IMR-90 (cell line): ENCODE measurements at regions not wholly inside any gene's neighbourhood (a gene's known extent, or its start where the extent isn't known, plus 50 kb on each side); places are given as distances from the start of the nearest gene placed in this dataset.

Experiments
- ATAC-seq: fragments of 200-7000 bp; cut with Tn5 transposase; 2 replicates; pipeline ENCODE4 v1.9.1; 2020; ENCODE audit warnings: low read depth, mild to moderate bottlenecking, moderate library complexity
- BruUV-seq: library from RNA; stranded (reverse); fragments of 400-500 nt; replicated peaks from 2 replicates; lab custom pipeline; 2021; lab: Mats Ljungman, UMichigan
- CTCF ChIA-PET: fragments of 300-600 bp; formaldehyde crosslinking; extraction: SDS; loops from one replicate; lab custom pipeline; 2021; ENCODE audit warnings: antibody characterized with exemption; lab: Yijun Ruan, JAX
- POLR2A ChIA-PET: fragments of 300-600 bp; sonication (Branson Sonifier 250); formaldehyde crosslinking; loops from one replicate; lab custom pipeline; 2022; ENCODE audit warnings: antibody characterized with exemption; ENCODE audit not compliant: unreplicated experiment; lab: Charles Lee
- DNase-seq: peaks from one replicate; pipeline ENCODE4 v3.0.0; 2013
- H2AFZ ChIP-seq: replicated peaks from 2 replicates; pipeline ENCODE3; 2013; ENCODE audit warnings: low read length, mild to moderate bottlenecking; ENCODE audit not compliant: poor library complexity
- H2AK5ac ChIP-seq: 2 replicates; pipeline ENCODE4 v1.6.1; 2013; ENCODE audit warnings: low read depth, low read length, inconsistent platforms
- H2AK9ac ChIP-seq: replicated peaks from 2 replicates; pipeline ENCODE3; 2013; ENCODE audit warnings: mild to moderate bottlenecking, low read depth, low read length, moderate library complexity; ENCODE audit not compliant: poor library complexity
- H2BK120ac ChIP-seq: 2 replicates; pipeline ENCODE4 v1.6.1; 2013; ENCODE audit warnings: low read depth, low read length, inconsistent platforms
- H2BK15ac ChIP-seq: 3 replicates; pipeline ENCODE4 v1.6.1; 2013; ENCODE audit warnings: low read depth, low read length, inconsistent platforms
- H2BK20ac ChIP-seq: 2 replicates; pipeline ENCODE4 v1.6.1; 2013; ENCODE audit warnings: low read depth, mild to moderate bottlenecking, inconsistent platforms, low read length, moderate library complexity
- H2BK5ac ChIP-seq: 2 replicates; pipeline ENCODE4 v1.6.1; 2013; ENCODE audit warnings: mild to moderate bottlenecking, low read depth, low read length, inconsistent platforms; ENCODE audit not compliant: poor library complexity, severe bottlenecking
- H3K14ac ChIP-seq: replicated peaks from 2 replicates; pipeline ENCODE4 v1.6.1; 2013; ENCODE audit warnings: low read depth, low read length, inconsistent platforms
- H3K18ac ChIP-seq: 2 replicates; pipeline ENCODE4 v1.6.1; 2013; ENCODE audit warnings: low read depth, low read length, control low read depth
- H3K23ac ChIP-seq: 2 replicates; pipeline ENCODE4 v1.6.1; 2013; ENCODE audit warnings: low read depth, low read length, inconsistent platforms
- H3K27ac ChIP-seq: 2 replicates; pipeline ENCODE4 v1.5.1; 2013; ENCODE audit warnings: mild to moderate bottlenecking, control low read depth, low read length; ENCODE audit not compliant: insufficient read depth
- H3K27me3 ChIP-seq: 2 replicates; pipeline ENCODE4 v1.6.1; 2013; ENCODE audit warnings: low read length; ENCODE audit not compliant: control insufficient read depth, insufficient read depth
- H3K36me3 ChIP-seq: 2 replicates; pipeline ENCODE4 v1.6.1; 2013; ENCODE audit warnings: low read length, mixed read lengths; ENCODE audit not compliant: control insufficient read depth, insufficient read depth
- H3K4ac ChIP-seq: 2 replicates; pipeline ENCODE4 v1.6.1; 2013; ENCODE audit warnings: low read depth, low read length, inconsistent platforms
- H3K4me1 ChIP-seq: 2 replicates; pipeline ENCODE4 v1.6.1; 2013; ENCODE audit warnings: low read length, mixed read lengths; ENCODE audit not compliant: control insufficient read depth, insufficient read depth
- H3K4me2 ChIP-seq: 2 replicates; pipeline ENCODE4 v1.6.1; 2013; ENCODE audit warnings: low read depth, mild to moderate bottlenecking, control low read depth, low read length, moderate library complexity
- H3K4me3 ChIP-seq: 2 replicates; pipeline ENCODE4 v1.5.1; 2013; ENCODE audit warnings: low read depth, mild to moderate bottlenecking, control low read depth, low read length, moderate library complexity; ENCODE audit not compliant: insufficient read depth
- H3K56ac ChIP-seq: 2 replicates; pipeline ENCODE4 v1.6.1; 2013; ENCODE audit warnings: low read length, inconsistent platforms; ENCODE audit not compliant: insufficient read depth; ENCODE audit errors: extremely low read depth
- H3K79me1 ChIP-seq, 2 experiments: 2 replicates each; pipeline ENCODE4 v1.6.1; 2013; ENCODE audit warnings: low read length in 2 of 2, inconsistent platforms in 1 of 2, low read depth in 1 of 2
- H3K9ac ChIP-seq: 2 replicates; pipeline ENCODE4 v1.6.1; 2013; ENCODE audit warnings: low read depth, low read length, control low read depth
- H3K9me1 ChIP-seq: 2 replicates; pipeline ENCODE4 v1.6.1; 2013; ENCODE audit warnings: low read length, inconsistent platforms; ENCODE audit not compliant: insufficient read depth
- H3K9me3 ChIP-seq: 2 replicates; pipeline ENCODE4 v1.6.1; 2013; ENCODE audit warnings: low read length; ENCODE audit not compliant: control insufficient read depth, insufficient read depth
- H4K20me1 ChIP-seq: 2 replicates; pipeline ENCODE4 v1.6.1; 2013; ENCODE audit warnings: low read length, inconsistent platforms; ENCODE audit not compliant: insufficient read depth
- H4K5ac ChIP-seq: 2 replicates; pipeline ENCODE4 v1.6.1; 2013; ENCODE audit warnings: mild to moderate bottlenecking, low read depth, low read length, control low read depth
- H4K8ac ChIP-seq, 2 experiments: 2 replicates each; pipeline ENCODE4 v1.6.1; 2013; ENCODE audit warnings: low read depth in 2 of 2, low read length in 2 of 2, control low read depth in 1 of 2, inconsistent platforms in 1 of 2
- H4K91ac ChIP-seq: 2 replicates; pipeline ENCODE4 v1.6.1; 2013; ENCODE audit warnings: low read depth, low read length, inconsistent platforms; ENCODE audit not compliant: insufficient read depth
- BHLHE40 ChIP-seq: fragments of 150-350 bp; IDR thresholded peaks from 2 replicates; pipeline ENCODE4 v1.6.1; 2016; ENCODE audit warnings: mild to moderate bottlenecking, low read depth, low read length
- CEBPB ChIP-seq: IDR thresholded peaks from 2 replicates; pipeline ENCODE4 v1.6.1; 2012; ENCODE audit warnings: low read depth, low read length, improper control_type of control experiment
- FOS ChIP-seq: fragments of 150-350 bp; IDR thresholded peaks from 2 replicates; pipeline ENCODE4 v1.6.1; 2016; ENCODE audit warnings: low read depth, low read length
- MAFK ChIP-seq: IDR thresholded peaks from 2 replicates; pipeline ENCODE4 v1.6.1; 2012; ENCODE audit warnings: low read depth, low read length, improper control_type of control experiment
- NFE2L2 ChIP-seq: fragments of 150-350 bp; IDR thresholded peaks from 2 replicates; pipeline ENCODE4 v1.6.1; 2016; ENCODE audit warnings: low read depth, mild to moderate bottlenecking, low read length
- RAD21 ChIP-seq: IDR thresholded peaks from 2 replicates; pipeline ENCODE4 v1.6.1; 2012; ENCODE audit warnings: low read length, improper control_type of control experiment
- RFX5 ChIP-seq: IDR thresholded peaks from 2 replicates; pipeline ENCODE4 v1.8.0; 2012; ENCODE audit warnings: low read depth, mild to moderate bottlenecking, low read length, moderate library complexity
- SMC3 ChIP-seq: fragments of 150-350 bp; IDR thresholded peaks from 2 replicates; pipeline ENCODE4 v1.6.1; 2016; ENCODE audit warnings: low read depth, mild to moderate bottlenecking, antibody characterized with exemption, low read length, moderate library complexity
- USF2 ChIP-seq: fragments of 150-350 bp; IDR thresholded peaks from 2 replicates; pipeline ENCODE4 v1.6.1; 2017; ENCODE audit warnings: mild to moderate bottlenecking, antibody characterized with exemption, low read length, low read depth
- WGBS, 2 experiments: methylation state at CpG; one replicate each; pipeline versions ENCODE4 v1.1.5 to v1.1.7; 2013; ENCODE audit warnings: missing lambda C conversion rate in 2 of 2; ENCODE audit not compliant: insufficient read length in 1 of 2; ENCODE audit errors: extremely low coverage in 2 of 2; 5-methylcytosine and 5-hydroxymethylcytosine counted together
- dilution Hi-C: fragments of 300-500 bp; cut with HindIII; formaldehyde crosslinking; loops from one replicate; pipeline ENCODE4 v1.14.3; 2018; ENCODE audit warnings: low sequenced_read_pairs; ENCODE audit not compliant: unreplicated experiment
- in situ Hi-C: fragments of 300-500 bp; cut with MboI; formaldehyde crosslinking; loops from 3 replicates; pipeline ENCODE4 v1.14.3; 2019; ENCODE audit warnings: low sequenced_read_pairs, inconsistent platforms, mixed read lengths
- intact Hi-C: fragments of 100-400 bp; cut with micrococcal nuclease; formaldehyde crosslinking; loops from 2 replicates; pipeline ENCODE4 v1.10.0; 2022
- TF ChIP-seq, protein P1 (sequence below): fragments of 150-350 bp; IDR thresholded peaks from 2 replicates; pipeline ENCODE4 v1.6.1; 2016; ENCODE audit warnings: low read depth, mild to moderate bottlenecking, low read length, moderate library complexity, borderline replicate concordance

GRCh38 chr6:48290595-48290994, 179.6 kb upstream of the PTCHD4 start:
- dilution Hi-C loops = no loop called here
- no peak overlapping the region for H2BK5ac ChIP-seq

More at GRCh38 chr6:48290595-48290994, 179.6 kb upstream of the PTCHD4 start:
- intact Hi-C loops = no loop called here
- WGBS, 2 experiments = no CpG with 5 or more reads among the region's 4 CpGs
- H3K18ac ChIP-seq = no peak overlapping the region
- no peaks in the 10 kb centered on the region for H3K79me1 ChIP-seq
- H2BK20ac ChIP-seq = no peak overlapping the region
- no peak overlapping the region for H3K56ac ChIP-seq
- no peak overlapping the region for H4K8ac ChIP-seq
- H3K9me1 ChIP-seq = no peaks in the 10 kb centered on the region
- BruUV-seq = no TSS peak
- no peak overlapping the region for H3K4me3 ChIP-seq
- H3K9ac ChIP-seq = no peak overlapping the region
- H2BK15ac ChIP-seq = no peak overlapping the region
- H3K27me3 ChIP-seq = no peaks in the 10 kb centered on the region
- no peak overlapping the region for H3K14ac ChIP-seq
- H3K4me1 ChIP-seq = no peaks in the 10 kb centered on the region
- ATAC-seq = no peak
- ChIA-PET POLR2A (no interaction called here), CTCF (no interaction called here)
- H4K5ac ChIP-seq = no peak overlapping the region
- H2AK9ac ChIP-seq = no peak overlapping the region
- no peak overlapping the region for H4K91ac ChIP-seq
- no peak overlapping the region for H3K4ac ChIP-seq
- H3K4me2 ChIP-seq = no peak overlapping the region
- H3K36me3 ChIP-seq = no peaks in the 10 kb centered on the region
- DNase-seq = no peak
- no peak overlapping the region for H2AK5ac ChIP-seq
- no peak overlapping the region for H3K23ac ChIP-seq
- no peaks in the 10 kb centered on the region for H4K20me1 ChIP-seq
- no peak overlapping the region for H2BK120ac ChIP-seq
- no peak overlapping the region for H3K27ac ChIP-seq
- in situ Hi-C loops = no loop called here
- H3K9me3 ChIP-seq = peaks cover 3% of the 10 kb centered on the region; the same call in 1 of the 2 replicates
- TF ChIP-seq RAD21 = no peak
- no peak for TF ChIP-seq MAFK
- no peak for TF ChIP-seq SMC3
- TF ChIP-seq, protein P1, sequence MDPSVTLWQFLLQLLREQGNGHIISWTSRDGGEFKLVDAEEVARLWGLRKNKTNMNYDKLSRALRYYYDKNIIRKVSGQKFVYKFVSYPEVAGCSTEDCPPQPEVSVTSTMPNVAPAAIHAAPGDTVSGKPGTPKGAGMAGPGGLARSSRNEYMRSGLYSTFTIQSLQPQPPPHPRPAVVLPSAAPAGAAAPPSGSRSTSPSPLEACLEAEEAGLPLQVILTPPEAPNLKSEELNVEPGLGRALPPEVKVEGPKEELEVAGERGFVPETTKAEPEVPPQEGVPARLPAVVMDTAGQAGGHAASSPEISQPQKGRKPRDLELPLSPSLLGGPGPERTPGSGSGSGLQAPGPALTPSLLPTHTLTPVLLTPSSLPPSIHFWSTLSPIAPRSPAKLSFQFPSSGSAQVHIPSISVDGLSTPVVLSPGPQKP = no peak
- no peak for TF ChIP-seq RFX5
- no peak for TF ChIP-seq USF2
- no peak for TF ChIP-seq BHLHE40
- TF ChIP-seq FOS = no peak
- no peak for TF ChIP-seq CEBPB
- no peak for TF ChIP-seq NFE2L2
- H2AFZ ChIP-seq = no peak overlapping the region
